HepG2 (cell line): ENCODE measurements at regions not wholly inside any gene's neighbourhood (a gene's known extent, or its start where the extent isn't known, plus 50 kb on each side); places are given as distances from the start of the nearest gene placed in this dataset.
A peak's percentile ranks its signal among the peaks of the same experiment; 100 is the strongest.

ENCODE experiments used
- CREB1 ChIP-seq, 2 experiments: fragments of 450-650 bp in 1 of 2; IDR thresholded peaks; 2 replicates each; pipeline ENCODE4 v1.6.1; 2016 to 2017; ENCODE audit warnings: control low read depth in 1 of 2, mild to moderate bottlenecking in 1 of 2, missing compliant biosample characterization in 1 of 2, missing genetic modification characterization in 1 of 2
- EZH2 ChIP-seq: conservative IDR thresholded peaks from 2 replicates; pipeline ENCODE4 v1.6.1; 2012; ENCODE audit warnings: mild to moderate bottlenecking, low read depth, low read length, moderate library complexity
- NFIC ChIP-seq: IDR thresholded peaks from 2 replicates; pipeline ENCODE4 v1.6.1; 2012; ENCODE audit warnings: mild to moderate bottlenecking, low read length, inconsistent platforms
- POLR2A ChIP-seq, 2 experiments: IDR thresholded peaks; 2 replicates each; pipeline ENCODE4 v1.6.1; 2011; ENCODE audit warnings: low read depth in 2 of 2, low read length in 2 of 2, mild to moderate bottlenecking in 1 of 2, moderate library complexity in 1 of 2; ENCODE audit not compliant: insufficient read depth in 1 of 2
- POLR2AphosphoS5 ChIP-seq: IDR thresholded peaks from 2 replicates; pipeline ENCODE4 v1.6.1; 2012; ENCODE audit warnings: low read depth, low read length
- RXRA ChIP-seq: sonication (generic); formaldehyde crosslinking; IDR thresholded peaks from 2 replicates; pipeline ENCODE4 v1.5.1; 2020; ENCODE audit warnings: missing genetic modification reagents
- YY1 ChIP-seq: IDR thresholded peaks from 2 replicates; pipeline ENCODE4 v1.6.1; 2011; ENCODE audit warnings: low read length, low read depth, moderate library complexity, mild to moderate bottlenecking; ENCODE audit not compliant: insufficient read depth, insufficient replicate concordance
- ZNF10 ChIP-seq: sonication (generic); formaldehyde crosslinking; IDR thresholded peaks from 2 replicates; pipeline ENCODE4 v1.4.0; 2020; ENCODE audit warnings: mild to moderate bottlenecking, low read depth, missing genetic modification reagents, borderline replicate concordance
- TF ChIP-seq, protein P1 (sequence below): sonication (generic); formaldehyde crosslinking; IDR thresholded peaks from 2 replicates; pipeline ENCODE4 v1.5.0; 2020; ENCODE audit warnings: mild to moderate bottlenecking, missing genetic modification reagents, moderate library complexity
- TF ChIP-seq, protein P2 (sequence below): sonication (generic); formaldehyde crosslinking; IDR thresholded peaks from 2 replicates; pipeline ENCODE4 v1.9.0; 2021; ENCODE audit warnings: missing genetic modification reagents, borderline replicate concordance

DNA sequence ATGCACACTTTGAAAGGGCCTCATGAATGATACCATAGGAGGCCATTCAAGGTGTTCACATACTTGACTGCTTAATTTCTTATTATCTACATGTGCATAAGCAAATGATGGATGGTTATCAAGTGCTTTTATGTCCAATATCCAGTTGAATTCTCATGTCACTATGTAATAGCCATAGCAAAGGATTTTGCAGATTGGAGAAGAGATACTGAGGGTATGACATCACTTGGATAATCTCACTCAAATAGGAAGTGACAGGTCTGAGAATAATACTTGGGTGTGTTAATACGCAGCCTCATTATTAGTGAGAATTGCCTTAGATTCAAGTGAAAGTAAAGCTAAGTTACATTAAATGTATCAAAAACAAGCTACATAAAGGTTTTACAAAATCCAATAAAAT, 1208.6 kb downstream of the CDH11 start:
- TF ChIP-seq RXRA (CRISPR knock-in tag) (no peak), ZNF10 (CRISPR knock-in tag) (no peak), NFIC (no peak), EZH2 (no peak), POLR2A (IDR thresholded peaks at IDR 0.05; ENCODE audit: insufficient read depth in 1 of 2, low read depth in 2 of 2, low read length in 2 of 2) (no peak), POLR2AphosphoS5 (no peak), CREB1 (IDR thresholded peaks at IDR 0.05) (peak; percentile 11; the same call in 1 of the 2 replicates), CREB1 (CRISPR knock-in tag; IDR thresholded peaks at IDR 0.05) (no peak), YY1 (no peak)
- TF ChIP-seq, protein P1, sequence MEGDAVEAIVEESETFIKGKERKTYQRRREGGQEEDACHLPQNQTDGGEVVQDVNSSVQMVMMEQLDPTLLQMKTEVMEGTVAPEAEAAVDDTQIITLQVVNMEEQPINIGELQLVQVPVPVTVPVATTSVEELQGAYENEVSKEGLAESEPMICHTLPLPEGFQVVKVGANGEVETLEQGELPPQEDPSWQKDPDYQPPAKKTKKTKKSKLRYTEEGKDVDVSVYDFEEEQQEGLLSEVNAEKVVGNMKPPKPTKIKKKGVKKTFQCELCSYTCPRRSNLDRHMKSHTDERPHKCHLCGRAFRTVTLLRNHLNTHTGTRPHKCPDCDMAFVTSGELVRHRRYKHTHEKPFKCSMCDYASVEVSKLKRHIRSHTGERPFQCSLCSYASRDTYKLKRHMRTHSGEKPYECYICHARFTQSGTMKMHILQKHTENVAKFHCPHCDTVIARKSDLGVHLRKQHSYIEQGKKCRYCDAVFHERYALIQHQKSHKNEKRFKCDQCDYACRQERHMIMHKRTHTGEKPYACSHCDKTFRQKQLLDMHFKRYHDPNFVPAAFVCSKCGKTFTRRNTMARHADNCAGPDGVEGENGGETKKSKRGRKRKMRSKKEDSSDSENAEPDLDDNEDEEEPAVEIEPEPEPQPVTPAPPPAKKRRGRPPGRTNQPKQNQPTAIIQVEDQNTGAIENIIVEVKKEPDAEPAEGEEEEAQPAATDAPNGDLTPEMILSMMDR: no peak
- TF ChIP-seq, protein P2, sequence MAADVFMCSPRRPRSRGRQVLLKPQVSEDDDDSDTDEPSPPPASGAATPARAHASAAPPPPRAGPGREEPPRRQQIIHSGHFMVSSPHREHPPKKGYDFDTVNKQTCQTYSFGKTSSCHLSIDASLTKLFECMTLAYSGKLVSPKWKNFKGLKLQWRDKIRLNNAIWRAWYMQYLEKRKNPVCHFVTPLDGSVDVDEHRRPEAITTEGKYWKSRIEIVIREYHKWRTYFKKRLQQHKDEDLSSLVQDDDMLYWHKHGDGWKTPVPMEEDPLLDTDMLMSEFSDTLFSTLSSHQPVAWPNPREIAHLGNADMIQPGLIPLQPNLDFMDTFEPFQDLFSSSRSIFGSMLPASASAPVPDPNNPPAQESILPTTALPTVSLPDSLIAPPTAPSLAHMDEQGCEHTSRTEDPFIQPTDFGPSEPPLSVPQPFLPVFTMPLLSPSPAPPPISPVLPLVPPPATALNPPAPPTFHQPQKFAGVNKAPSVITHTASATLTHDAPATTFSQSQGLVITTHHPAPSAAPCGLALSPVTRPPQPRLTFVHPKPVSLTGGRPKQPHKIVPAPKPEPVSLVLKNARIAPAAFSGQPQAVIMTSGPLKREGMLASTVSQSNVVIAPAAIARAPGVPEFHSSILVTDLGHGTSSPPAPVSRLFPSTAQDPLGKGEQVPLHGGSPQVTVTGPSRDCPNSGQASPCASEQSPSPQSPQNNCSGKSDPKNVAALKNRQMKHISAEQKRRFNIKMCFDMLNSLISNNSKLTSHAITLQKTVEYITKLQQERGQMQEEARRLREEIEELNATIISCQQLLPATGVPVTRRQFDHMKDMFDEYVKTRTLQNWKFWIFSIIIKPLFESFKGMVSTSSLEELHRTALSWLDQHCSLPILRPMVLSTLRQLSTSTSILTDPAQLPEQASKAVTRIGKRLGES (CRISPR knock-in tag): no peak
